ENCODE measurements at regions not wholly inside any gene's neighbourhood (a gene's known extent, or its start where the extent isn't known, plus 50 kb on each side); places are given as distances from the start of the nearest gene placed in this dataset.

DNA sequence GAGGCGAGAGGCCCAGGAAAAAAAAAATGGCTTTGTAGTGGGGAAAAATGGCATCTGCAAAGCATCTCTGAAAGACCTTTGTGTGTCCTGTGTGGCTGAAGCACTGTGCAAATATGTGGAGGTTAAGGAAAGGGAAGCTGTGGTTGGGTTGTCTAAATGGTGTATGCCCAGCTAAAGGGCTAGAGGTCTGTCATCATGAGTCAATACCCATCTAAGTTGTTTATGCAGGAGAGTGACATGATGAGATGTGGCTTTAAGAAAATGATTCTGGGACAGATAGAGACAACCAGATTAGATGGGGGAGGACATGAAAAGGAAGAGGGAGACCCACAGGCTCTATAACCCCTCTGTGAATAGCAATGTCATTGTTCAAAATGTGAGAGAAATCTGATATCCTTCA is 280.7 kb downstream of the MFSD1 start:
- no peak for TF ChIP-seq EZH2 (IDR thresholded peaks at IDR 0.05; ENCODE audit: low read length)
- TF ChIP-seq, protein P1, sequence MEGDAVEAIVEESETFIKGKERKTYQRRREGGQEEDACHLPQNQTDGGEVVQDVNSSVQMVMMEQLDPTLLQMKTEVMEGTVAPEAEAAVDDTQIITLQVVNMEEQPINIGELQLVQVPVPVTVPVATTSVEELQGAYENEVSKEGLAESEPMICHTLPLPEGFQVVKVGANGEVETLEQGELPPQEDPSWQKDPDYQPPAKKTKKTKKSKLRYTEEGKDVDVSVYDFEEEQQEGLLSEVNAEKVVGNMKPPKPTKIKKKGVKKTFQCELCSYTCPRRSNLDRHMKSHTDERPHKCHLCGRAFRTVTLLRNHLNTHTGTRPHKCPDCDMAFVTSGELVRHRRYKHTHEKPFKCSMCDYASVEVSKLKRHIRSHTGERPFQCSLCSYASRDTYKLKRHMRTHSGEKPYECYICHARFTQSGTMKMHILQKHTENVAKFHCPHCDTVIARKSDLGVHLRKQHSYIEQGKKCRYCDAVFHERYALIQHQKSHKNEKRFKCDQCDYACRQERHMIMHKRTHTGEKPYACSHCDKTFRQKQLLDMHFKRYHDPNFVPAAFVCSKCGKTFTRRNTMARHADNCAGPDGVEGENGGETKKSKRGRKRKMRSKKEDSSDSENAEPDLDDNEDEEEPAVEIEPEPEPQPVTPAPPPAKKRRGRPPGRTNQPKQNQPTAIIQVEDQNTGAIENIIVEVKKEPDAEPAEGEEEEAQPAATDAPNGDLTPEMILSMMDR (optimal IDR thresholded peaks at IDR 0.05 in 1 of 3, IDR thresholded peaks at IDR 0.05 in 1 of 3, conservative IDR thresholded peaks at IDR 0.05 in 1 of 3; ENCODE audit: extremely low read depth in 1 of 3, insufficient read depth in 2 of 3, low read length in 3 of 3), result no peak
- dilution Hi-C loops (cut with MboI; ENCODE audit: extremely low pct_ligation_motif_present, low sequenced_read_pairs), result no loop called here

DNA sequence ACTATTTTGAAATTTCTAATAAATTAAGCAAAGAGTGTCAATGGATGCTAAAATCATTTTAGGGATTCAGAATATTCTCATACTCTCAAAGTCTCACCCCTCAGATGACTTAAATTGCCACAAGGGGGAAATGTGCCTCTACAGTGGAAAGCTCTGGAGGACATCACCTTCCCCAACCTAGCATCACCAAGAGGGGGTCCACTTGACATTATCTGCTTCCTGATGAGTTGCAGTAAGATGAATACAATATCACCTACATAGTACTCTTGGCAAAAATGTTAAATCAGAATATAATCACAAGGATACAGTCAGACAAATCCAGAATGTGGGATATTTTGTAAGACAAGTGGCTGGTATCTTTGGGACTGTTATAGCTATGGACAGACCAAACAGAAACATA is 290.1 kb downstream of the MFSD1 start:
- Histone ChIP-seq H3K36me3 (ENCODE audit: control insufficient read depth in 2 of 2, extremely low read depth in 1 of 2, insufficient read depth in 2 of 2, low read length in 2 of 2) (no peaks in the 10 kb centered on the region), H3K79me2 (ENCODE audit: control insufficient read depth, insufficient read depth, low read length) (no peaks in the 10 kb centered on the region), H3K4me3 (ENCODE audit: control insufficient read depth in 2 of 3, extremely low read depth in 1 of 3, insufficient read depth in 2 of 3, low read depth in 1 of 3, low read length in 3 of 3) (no peak overlapping the region), H3K4me1 (ENCODE audit: control insufficient read depth, extremely low read depth, insufficient read depth, low read length) (no peaks in the 10 kb centered on the region), H3K27ac (ENCODE audit: control insufficient read depth, insufficient read depth, low read length) (no peak overlapping the region), H3K9me3 (ENCODE audit: control insufficient read depth, low read depth, low read length) (no peaks in the 10 kb centered on the region), H3K9me1 (ENCODE audit: control insufficient read depth, extremely low read depth, insufficient read depth, low read length) (no peaks in the 10 kb centered on the region), H3K9ac (ENCODE audit: control insufficient read depth, extremely low read depth, insufficient read depth, low read length) (no peak overlapping the region), H2AFZ (ENCODE audit: control insufficient read depth, low read length) (no peak overlapping the region), H3K4me2 (ENCODE audit: control insufficient read depth, extremely low read depth, insufficient read depth, low read depth, low read length) (no peak overlapping the region), H3K27me3 (ENCODE audit: control insufficient read depth, extremely low read depth, insufficient read depth, low read length) (no peaks in the 10 kb centered on the region), H4K20me1 (ENCODE audit: control insufficient read depth, extremely low read depth, insufficient read depth, low read length) (no peaks in the 10 kb centered on the region)
- TF ChIP-seq EZH2 (IDR thresholded peaks at IDR 0.05; ENCODE audit: low read length), result no peak
- TF ChIP-seq, protein P1 (optimal IDR thresholded peaks at IDR 0.05 in 1 of 3, IDR thresholded peaks at IDR 0.05 in 1 of 3, conservative IDR thresholded peaks at IDR 0.05 in 1 of 3; ENCODE audit: extremely low read depth in 1 of 3, insufficient read depth in 2 of 3, low read length in 3 of 3), result no peak
- FAIRE-seq (no peak), DNase-seq (ENCODE audit: low read depth, low spot score) (no peak)
- dilution Hi-C loops (cut with MboI; ENCODE audit: extremely low pct_ligation_motif_present, low sequenced_read_pairs), result no loop called here

More for the DNA sequence above, 280.7 kb downstream of the MFSD1 start:
- Histone ChIP-seq H3K9ac (ENCODE audit: control insufficient read depth, extremely low read depth, insufficient read depth, low read length) (no peak overlapping the region), H4K20me1 (ENCODE audit: control insufficient read depth, extremely low read depth, insufficient read depth, low read length) (no peaks in the 10 kb centered on the region), H3K4me3 (ENCODE audit: control insufficient read depth in 2 of 3, extremely low read depth in 1 of 3, insufficient read depth in 2 of 3, low read depth in 1 of 3, low read length in 3 of 3) (no peak overlapping the region), H3K4me2 (ENCODE audit: control insufficient read depth, extremely low read depth, insufficient read depth, low read depth, low read length) (no peak overlapping the region), H3K9me3 (ENCODE audit: control insufficient read depth, low read depth, low read length) (no peaks in the 10 kb centered on the region), H3K4me1 (ENCODE audit: control insufficient read depth, extremely low read depth, insufficient read depth, low read length) (no peaks in the 10 kb centered on the region), H2AFZ (ENCODE audit: control insufficient read depth, low read length) (no peak overlapping the region), H3K9me1 (ENCODE audit: control insufficient read depth, extremely low read depth, insufficient read depth, low read length) (no peaks in the 10 kb centered on the region), H3K27ac (ENCODE audit: control insufficient read depth, insufficient read depth, low read length) (no peak overlapping the region), H3K79me2 (ENCODE audit: control insufficient read depth, insufficient read depth, low read length) (no peaks in the 10 kb centered on the region), H3K27me3 (ENCODE audit: control insufficient read depth, extremely low read depth, insufficient read depth, low read length) (no peaks in the 10 kb centered on the region), H3K36me3 (ENCODE audit: control insufficient read depth in 2 of 2, extremely low read depth in 1 of 2, insufficient read depth in 2 of 2, low read length in 2 of 2) (no peaks in the 10 kb centered on the region)
- DNase-seq (ENCODE audit: low read depth, low spot score), result no peak
- no peak for FAIRE-seq
